Glomerular visceral epithelial cell (primary cell): ENCODE measurements at regions not wholly inside any gene's neighbourhood (a gene's known extent, or its start where the extent isn't known, plus 50 kb on each side); places are given as distances from the start of the nearest gene placed in this dataset.
"Not testable (repeated sequence)": the region's sequence is repeated elsewhere in the genome, so short reads cannot be mapped to it uniquely, and the experiment has no call there.

Experiments used
- DNase-seq: peaks from one replicate; pipeline ENCODE4 v3.0.0-alpha.2; 2016; ENCODE audit errors: extremely low spot score

DNA sequence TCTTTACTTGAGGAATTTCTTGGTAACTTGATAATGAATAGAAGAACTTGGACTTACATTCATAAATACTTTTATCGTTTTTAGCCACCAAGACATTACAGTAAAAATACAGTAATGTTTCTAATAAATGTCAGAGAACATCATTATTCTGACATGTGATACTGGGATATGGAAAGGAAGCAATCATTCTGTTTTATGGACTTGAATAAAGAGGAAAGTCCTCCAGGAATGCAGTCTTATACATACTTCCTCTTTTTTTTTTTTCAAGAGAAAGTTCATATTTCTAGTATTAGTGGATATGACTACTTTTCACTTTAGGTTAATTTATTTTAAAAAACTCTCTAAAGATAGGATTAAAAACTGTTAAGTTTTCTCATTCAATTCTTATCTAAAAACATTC, 220.0 kb upstream of the SEMA3C start:
- DNase-seq, result no peak

DNA sequence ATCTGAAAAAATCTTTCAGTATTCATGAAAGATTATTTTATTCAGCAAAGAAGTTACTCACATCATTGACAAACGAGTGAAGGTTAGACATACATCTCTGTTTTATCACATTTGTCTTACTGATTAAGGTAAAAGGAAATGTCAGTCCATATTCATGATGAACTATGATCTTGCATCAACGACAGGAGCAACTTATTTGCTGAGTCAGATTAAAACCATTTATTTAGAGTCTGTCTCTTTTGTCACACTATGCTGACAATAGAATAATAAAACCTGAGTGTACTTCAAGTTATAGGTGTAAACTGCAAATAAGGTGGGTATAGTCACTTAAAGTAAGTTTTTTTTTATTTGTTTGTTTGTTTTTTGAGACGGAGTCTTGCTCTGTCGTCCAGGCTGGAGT, 216.5 kb upstream of the SEMA3C start:
- no peak for DNase-seq

DNA sequence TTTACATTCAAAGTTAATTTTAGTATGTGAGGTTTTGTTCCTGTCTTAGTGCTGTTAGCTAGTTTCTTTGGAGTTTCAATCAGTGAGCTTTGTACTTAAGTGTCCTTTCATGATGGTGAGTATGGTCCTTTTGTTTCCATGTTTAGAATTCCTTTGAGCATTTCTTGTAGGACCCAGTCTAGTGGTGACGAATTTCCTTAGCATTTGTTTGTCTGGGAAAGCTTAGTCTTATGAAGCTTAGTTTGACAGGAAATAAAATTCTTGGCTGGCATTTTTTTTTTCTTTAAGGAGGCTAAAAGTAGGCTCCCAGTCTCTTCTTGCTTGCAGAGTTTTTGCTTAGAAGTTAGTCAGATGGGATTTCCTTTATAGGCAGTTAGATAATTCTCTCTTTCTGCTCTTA, 209.2 kb upstream of the SEMA3C start:
- DNase-seq, result no peak

DNA sequence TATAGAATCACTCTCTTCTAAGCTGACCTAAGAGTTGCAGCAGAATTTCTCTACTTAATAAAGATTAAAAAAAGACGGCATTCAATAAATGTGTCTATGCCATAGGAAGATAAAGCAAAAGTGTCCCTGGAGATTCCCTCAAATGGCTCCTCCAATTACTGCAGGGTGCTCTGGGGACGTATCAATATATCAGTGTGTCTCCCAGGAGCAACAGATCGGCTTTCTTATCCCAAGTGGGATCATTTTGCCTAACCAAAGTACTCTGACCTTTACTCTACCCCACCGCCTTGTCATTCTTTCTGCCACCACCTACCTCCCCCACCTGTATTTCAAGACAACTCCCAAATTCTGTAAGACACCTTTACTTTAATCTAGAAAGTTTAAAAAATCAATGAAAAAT, 202.0 kb upstream of the SEMA3C start:
- DNase-seq, result no peak

DNA sequence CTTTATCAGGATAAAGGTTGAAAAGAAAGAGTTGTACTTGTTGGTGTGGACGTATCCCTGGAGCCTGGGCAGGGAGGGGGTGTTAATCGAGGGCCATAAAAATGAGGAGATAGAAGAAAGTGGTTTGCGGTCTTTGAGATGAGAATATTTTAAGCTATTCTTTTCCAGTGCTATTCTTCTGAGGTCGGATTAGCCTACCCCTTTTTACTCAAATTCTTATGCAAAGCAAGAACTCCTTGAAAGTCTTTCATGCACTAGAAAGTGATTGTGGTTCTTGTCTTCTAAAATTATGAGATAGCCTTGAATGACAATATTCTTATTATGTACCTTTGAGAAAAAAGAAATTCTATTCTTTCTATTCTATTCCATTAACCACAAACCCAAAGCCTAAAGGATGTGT, 201.3 kb upstream of the SEMA3C start:
- no peak for DNase-seq

DNA sequence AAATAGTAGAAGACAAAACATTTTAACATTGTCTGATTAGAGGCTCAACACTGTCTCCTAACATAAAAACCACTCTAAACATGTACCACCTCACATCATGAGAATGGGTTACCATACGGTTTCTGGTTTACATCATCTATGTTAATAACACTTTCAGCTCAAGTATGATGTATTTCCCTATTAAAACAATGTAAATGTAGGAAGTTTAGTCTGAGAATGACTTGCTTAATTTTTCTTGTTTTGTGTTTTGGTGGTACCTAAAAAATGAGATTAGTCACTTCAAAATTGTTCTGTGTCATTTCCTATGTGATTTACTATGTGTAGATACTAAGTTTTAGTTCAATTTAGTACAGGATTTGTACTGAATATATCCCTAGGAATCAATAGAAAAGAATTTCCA, 195.8 kb upstream of the SEMA3C start:
- DNase-seq, result no peak

DNA sequence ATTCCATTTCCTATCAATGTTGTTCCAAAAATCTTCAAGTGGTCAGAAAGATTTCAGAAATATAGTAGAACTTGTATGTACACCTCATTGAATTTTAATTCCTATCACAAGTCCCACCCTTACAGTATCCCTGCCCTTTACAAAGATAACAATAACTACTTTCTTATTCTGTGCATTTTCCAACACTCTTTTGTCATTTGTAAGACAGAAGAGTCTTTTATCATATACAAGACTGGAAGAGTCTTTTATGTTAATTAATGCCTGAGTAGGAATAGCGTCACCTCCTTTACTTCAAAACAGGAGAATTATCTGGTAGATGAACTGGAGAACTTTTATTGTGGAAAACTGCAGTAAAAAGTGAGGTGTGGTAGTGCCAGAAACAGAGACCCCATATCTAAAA, 193.9 kb upstream of the SEMA3C start:
- DNase-seq, result no peak

DNA sequence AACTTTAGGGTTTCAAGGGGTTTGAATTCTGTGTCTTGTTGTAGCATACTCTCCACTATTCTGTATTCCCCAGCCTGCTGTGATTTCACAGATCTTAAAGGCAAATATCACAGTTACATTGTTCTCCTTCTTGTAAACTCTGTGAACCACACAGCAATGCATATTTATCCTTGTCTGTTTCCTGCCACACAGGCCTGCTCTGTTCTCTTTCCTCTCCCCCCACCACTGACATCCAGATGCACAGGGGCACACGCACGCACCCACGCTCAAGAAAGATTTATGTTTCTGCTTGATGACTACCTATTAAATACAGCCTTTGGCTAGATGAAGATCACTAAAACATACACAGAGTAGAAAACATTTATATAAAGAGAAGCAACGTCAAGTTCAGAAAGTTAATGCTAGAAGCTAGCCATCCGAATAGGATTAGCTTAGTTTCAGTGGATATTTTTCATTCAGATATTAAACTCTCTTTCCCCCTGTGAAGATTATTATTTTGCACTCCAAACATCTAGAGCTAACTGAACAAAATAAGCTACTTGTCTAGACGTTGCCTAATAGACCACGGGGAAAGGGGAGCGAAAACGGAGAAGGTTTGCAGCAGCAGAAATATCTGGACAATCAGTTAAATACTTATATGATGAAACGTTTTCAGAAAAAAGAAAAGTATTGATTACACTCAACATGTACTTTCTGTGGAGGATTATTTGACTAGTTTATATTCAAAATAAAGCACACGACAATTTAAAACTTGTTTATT, 193.1 kb upstream of the SEMA3C start:
- peak; percentile 2 for DNase-seq

DNA sequence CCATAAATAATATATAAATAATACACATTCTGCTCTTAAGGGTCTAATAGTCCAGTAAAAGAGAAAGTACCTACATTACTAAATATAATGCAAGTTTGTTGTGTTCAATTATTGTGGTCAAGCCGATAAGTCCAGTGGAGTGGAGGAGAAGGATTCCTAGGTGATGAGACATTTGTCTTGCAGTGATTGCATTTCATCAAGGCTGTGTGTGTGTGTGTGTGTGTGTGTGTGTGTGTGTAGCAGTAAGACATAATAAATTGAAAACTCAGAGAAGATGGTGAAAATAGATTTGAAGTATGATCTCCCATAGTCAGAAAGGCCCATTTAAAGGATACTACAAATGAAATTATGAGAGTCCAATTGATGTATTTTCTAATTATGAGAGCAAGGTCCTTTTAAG, 192.5 kb upstream of the SEMA3C start:
- DNase-seq, result peak; percentile 90

DNA sequence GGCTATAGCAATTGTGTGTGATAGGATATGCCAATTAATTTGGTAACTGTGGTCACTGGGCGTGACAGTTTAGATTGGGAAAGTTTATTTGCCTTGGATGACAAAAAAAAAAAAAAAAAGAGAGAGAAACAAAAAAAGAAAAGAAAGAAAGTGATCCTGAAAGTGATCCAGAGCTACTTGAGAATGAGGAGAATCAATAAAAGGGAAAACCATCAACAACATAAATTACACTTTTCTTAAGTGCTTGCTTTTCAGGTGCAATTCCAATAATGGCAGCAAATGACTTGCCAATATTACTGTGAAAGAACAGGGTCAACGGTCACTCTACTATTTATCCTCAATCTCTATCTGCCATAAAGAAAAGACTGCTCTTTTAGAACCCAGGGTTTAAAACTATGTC, 191.8 kb upstream of the SEMA3C start:
- no peak for DNase-seq

DNA sequence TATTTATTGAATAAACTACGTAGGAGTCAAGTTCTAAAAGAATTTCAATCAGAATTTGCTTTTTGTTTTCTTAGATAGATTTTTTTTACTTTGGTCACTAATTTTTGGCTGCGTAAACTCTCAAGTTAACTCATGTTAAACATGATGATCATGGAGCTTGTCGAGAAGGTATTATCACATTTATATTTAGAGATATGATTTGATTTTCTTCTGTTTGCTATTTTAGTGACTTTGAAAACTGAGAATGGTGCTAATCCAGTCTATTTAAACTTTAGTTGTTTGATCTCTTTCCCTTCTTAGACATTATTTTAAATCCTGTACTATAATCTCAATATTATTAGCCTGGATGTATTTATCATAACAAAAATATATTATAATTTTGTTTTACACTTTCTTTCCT, 179.4 kb upstream of the SEMA3C start:
- DNase-seq, result no peak

DNA sequence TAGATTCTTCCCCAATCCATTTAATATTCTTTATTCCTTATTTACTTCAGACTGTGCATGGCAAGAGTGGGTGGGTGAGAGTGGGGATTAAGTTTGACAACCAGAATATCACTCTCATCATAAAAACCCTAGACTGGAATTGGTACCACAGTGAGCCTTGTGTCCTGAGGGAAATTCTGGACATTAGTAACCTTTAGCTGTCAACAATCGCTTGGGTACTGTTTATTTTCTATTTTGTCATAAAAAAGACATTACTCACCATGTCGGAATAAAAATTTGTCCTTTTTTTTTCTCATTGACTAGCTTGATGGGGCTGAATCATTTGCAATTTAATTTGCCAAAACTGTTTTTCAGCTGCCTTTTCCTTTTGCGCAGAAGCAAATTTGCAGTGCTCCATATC, 176.1 kb upstream of the SEMA3C start:
- no peak for DNase-seq

DNA sequence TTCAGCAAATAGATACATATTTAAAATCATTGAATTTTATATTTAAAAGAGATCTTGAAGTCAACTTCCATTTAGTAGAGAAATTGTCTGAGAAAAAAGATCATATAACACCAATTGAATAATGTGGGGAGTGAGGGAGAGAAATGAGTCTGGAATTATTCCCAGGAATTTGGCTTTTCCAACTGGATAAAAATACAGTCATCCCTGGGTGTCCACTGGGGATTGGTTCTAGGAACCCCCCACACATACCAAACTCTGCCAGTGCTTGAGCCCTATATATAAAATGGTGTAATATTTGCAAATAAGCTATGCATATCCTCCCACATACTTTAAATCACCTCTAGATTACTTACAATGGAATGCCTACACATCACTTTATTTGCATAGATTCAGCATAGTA, 162.8 kb upstream of the SEMA3C start:
- no peak for DNase-seq

DNA sequence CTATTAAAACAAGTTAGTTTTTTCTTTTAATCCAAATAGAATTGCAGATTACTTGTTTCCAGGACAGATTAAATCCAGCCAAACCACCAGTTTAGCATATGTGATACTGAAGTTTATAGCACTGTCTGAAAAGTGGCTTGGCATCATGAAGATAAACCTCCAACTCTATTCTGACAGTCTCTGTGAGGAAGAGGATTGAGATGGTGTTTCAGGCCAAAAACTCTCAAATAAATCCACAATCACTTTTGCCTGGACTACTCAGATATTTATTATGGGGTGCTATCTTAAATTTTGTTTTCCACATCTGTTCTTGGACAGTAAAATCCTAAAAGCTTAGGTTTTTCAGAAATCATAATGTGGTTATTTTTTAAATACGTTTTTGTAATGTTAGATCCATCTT, 161.7 kb upstream of the SEMA3C start:
- DNase-seq, result no peak

DNA sequence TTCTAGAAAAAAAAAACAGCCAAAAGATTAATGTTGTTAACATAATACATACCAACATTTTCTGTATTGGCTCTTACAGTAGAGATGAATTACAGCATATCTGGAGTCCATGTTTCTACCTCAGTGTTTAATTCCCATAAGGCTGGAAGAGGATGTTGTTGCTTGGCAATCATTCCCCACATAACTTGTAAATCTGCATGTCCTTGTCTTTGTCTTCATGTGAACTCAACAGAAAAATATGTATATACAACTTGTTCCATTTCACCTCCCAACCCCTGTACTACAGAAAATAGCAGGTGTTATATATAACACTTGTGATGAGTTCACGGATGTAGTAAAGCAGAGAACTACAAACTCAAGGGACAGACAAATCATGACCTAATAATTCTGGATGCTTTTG, 160.9 kb upstream of the SEMA3C start:
- DNase-seq, result no peak

DNA sequence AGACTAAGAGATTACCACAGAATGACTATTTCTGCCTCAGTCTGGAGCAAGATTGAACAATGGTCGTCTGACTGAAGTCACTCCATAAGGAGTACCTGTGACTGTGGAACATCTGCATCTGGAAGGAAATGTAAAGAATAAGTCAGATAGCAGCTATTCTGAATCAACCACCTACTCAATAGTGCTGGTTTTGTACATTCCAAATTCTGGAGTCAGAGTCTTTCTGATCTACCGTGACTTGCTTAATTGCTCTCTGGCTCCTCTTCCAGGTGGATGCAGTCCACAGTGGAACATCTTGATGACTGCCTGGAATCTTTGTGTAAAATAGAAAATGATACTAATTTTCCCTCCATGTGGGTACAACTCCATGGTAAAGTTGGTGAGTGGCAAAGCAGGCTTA, 156.3 kb upstream of the SEMA3C start:
- peak; percentile 5 for DNase-seq

DNA sequence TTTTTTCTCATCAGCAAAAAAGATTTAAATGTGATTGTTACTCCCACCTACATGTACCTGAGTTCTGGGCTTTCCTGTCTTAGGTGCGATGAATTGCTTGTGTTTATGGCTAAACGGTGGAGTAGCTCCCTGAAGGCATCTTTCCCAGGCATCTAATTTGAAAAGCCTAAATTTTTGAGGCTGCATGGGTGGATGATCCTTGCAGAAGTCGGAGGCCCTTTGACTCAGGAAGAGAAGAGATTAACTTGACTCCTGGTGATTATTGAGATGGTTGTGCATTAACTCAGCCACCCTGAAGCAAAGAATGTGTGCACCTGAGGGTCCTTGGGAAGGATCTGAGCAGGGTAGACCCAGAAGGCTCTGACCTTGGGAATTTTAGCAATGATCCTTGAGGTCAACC, 155.6 kb upstream of the SEMA3C start:
- DNase-seq, result peak; percentile 11

DNA sequence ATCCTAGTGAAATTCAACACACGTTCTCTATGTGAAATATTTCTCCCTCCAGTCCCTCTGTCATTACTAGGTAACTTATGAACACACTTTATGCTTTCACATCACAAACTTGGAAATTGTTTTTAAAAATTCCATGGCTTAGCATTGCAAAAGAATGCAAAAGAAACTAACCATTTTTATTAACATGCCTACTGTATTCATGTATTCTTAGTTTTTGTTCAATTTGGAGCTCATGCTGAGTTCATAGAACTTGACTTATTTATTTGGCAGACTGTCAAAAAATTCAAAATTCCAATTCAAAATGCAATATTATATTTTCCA, 155.0 kb upstream of the SEMA3C start:
- DNase-seq, result no peak

DNA sequence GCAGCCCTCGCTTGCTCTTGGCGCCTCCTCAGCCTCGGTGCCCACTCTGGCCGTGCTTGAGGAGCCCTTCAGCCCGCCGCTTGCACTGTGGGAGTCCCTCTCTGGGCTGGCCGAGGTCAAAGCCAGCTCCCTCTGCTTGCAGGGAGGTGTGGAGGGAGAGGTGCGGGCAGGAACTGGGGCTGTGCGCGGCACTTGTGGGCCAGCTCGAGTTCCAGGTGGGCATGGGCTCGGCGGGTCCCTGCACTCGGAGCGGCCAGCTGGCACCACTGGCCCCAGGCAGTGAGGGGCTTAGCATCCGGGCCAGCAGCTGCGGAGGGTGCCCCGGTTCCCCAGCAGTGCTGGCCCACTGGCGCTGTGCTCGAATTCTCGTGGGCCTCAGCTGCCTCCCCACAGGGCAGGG, 152.1 kb upstream of the SEMA3C start:
- no peak for DNase-seq

DNA sequence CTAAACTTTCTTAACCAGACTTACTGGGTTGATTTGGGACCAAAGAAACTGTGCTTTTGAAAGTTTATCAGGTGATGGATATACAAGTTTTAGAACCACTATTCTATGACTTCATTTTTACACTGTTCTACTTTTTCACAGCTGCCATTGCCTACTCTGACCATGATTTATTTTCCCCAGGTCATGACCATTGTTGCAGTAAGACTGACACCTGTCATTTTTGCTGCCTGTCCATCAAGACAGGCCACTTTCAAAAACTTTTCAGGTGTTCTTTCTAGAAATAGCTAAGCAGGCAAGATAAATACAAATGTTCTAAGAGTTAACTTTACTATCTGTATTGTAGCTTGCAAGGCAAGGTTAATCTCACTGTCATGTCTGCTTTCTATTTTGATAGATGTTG, 147.9 kb upstream of the SEMA3C start:
- no peak for DNase-seq

DNA sequence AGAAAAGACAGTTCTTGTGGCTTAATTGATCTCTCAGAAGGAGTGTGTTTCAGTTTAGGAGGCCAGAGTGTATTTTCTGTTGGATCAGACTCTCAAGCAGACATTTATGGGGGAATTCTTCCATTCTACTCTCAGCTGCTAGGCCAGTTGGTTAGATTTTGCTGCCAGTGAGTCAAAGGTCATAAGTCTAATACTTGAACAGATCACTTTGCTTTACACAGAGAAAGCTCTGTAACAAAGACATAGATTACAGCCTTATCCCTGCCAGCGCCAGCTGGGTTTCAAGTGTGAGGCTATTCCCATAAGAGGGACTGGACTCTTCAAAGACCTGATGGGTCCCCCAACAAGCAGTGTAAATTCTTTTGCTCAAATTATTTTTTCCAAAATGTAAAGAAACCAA, 145.6 kb upstream of the SEMA3C start:
- no peak for DNase-seq

DNA sequence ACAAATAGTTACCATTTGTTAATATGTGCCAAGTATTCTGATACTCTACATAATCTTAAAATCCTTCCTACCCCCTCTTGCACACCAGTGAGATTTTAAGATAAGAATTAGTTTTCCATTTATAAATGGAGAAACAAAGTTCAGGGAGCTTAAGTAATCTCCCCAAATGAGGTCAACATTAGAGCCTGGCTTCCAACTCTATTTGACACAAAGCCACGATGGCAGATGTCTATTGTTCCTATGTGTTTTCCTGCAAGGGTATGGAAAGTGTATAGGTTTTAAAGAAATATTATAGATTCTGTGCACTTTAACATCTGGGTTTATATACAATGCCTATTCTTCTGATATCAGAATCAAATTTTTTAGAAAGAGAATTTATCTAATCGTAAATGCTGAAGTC, 143.9 kb upstream of the SEMA3C start:
- no peak for DNase-seq

DNA sequence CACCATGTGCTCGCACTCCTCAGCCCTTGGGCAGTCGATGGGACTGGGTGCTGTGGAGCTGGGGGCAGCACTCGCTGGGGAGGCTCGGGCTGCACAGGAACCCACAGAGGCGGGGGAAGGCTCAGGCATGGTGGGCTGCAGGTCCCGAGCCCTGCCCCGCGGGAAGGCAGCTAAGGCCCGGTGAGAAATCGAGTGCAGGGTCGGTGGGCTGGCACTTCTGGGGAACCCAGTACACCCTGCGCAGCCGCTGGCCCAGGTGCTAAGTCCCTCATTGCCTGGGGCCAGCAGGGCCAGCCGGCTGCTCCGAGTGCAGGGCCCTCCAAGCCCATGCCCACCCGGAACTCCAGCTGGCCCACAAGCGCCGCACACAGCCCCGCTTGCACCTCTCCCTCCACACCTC, 138.6 kb upstream of the SEMA3C start:
- DNase-seq, result not testable (repeated sequence)

DNA sequence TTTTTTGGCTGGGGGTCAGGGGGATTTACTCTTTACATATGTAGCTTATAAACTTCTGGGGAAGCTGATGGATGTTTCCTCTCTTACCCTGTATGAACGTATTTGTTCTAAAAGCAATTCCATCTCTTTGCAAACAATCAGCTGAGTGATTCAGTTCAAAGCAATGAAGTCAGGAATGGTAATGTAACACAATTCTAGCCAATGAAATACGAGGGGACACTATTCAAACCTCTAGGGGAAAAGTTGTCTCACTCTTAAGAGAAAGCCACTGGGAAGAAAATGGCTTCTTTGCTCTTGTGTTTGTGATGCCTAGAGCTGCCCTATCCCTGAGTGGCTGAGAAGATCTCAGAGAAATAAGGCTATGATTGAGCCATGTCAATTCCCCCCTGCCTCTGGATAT, 134.8 kb upstream of the SEMA3C start:
- no peak for DNase-seq
